Cardiac muscle cell (in vitro differentiated cells and primary cell): ENCODE measurements at regions not wholly inside any gene's neighbourhood (a gene's known extent, or its start where the extent isn't known, plus 50 kb on each side); places are given as distances from the start of the nearest gene placed in this dataset.

Experiments
- DNase-seq, 2 donors: peaks; one replicate each; pipeline versions ENCODE4 v3.0.0 to v3.0.0-alpha.2; 2010 to 2017; ENCODE audit warnings: low read depth in 1 of 2, low spot score in 1 of 2
- H3K27ac ChIP-seq: fragments of 200-600 bp; sonication (generic); 2 replicates; pipeline ENCODE4 v1.5.1; 2016
- H3K27me3 ChIP-seq: fragments of 200-600 bp; sonication (generic); 2 replicates; pipeline ENCODE4 v1.6.0; 2016; ENCODE audit warnings: control low read depth
- H3K36me3 ChIP-seq: fragments of 200-600 bp; sonication (generic); 2 replicates; pipeline ENCODE4 v1.5.1; 2016; ENCODE audit warnings: control low read depth
- H3K4me1 ChIP-seq: fragments of 200-600 bp; sonication (generic); 2 replicates; pipeline ENCODE4 v1.8.1; 2017; ENCODE audit warnings: low read depth, mild to moderate bottlenecking, mixed run types
- H3K4me3 ChIP-seq: fragments of 200-600 bp; sonication (generic); 2 replicates; pipeline ENCODE4 v1.5.1; 2016; ENCODE audit warnings: mild to moderate bottlenecking
- H3K9me3 ChIP-seq: fragments of 200-600 bp; sonication (generic); 2 replicates; pipeline ENCODE4 v1.5.1; 2017; ENCODE audit warnings: low read depth, mild to moderate bottlenecking, control low read depth
- CTCF ChIP-seq: IDR thresholded peaks from 2 replicates; pipeline ENCODE4 v1.5.1; 2012; ENCODE audit warnings: low read depth, mild to moderate bottlenecking, low read length

DNA sequence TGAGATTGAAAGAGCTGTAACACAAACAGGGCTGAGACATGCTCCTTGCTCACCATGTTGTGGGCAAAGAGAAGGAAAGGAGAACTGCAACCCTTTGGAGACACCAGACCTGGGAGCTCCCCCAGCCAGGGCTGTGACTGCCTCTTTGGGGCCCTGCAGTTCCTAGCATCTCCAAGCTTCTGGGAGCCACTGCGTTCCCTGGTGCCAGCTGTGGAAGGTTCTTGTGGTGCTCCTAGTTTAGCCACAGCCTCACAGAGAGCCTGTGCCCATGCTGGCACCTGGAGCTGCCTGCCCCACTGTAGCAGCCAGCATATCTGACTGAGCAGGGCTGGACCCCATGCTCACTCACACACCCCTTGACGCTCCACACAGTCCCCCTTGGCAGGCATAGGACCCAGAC is 141.7 kb downstream of the PDHA2 start:
- no peak for TF ChIP-seq CTCF

GRCh38 chr4:95982516-95982915 is 142.6 kb downstream of the PDHA2 start:
- no peak for DNase-seq

More for the DNA sequence above, 141.7 kb downstream of the PDHA2 start:
- Histone ChIP-seq H3K27ac (no peak overlapping the region), H3K36me3 (no peaks in the 10 kb centered on the region), H3K4me1 (no peaks in the 10 kb centered on the region), H3K4me3 (no peak overlapping the region), H3K9me3 (no peaks in the 10 kb centered on the region), H3K27me3 (peaks cover 4% of the 10 kb centered on the region)
- no peak for DNase-seq

DNA sequence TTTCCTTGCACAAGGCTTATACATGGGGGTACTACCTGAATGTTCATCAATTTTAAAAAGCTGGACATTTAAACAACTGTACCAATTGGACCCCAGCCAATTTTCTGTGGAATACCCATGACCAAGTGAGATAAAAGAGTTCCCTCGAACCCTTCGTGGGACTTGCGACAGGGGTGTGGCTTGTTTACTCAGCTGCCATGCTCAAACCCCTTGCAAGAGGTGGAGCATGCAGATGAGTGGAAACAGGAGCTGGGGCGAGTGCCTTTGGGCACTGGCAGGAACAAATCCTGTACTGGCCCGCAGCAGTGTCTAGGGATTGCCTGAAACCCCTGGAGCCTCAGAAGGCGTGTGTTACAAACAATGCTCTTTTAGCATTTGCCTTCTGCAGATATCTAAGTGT is 144.2 kb downstream of the PDHA2 start:
- Histone ChIP-seq H3K9me3 (no peaks in the 10 kb centered on the region), H3K27me3 (peaks cover 21% of the 10 kb centered on the region), H3K27ac (no peak overlapping the region), H3K4me1 (no peaks in the 10 kb centered on the region), H3K36me3 (no peaks in the 10 kb centered on the region), H3K4me3 (no peak overlapping the region)
- no peak for DNase-seq
- TF ChIP-seq CTCF = no peak

More at GRCh38 chr4:95982516-95982915, 142.6 kb downstream of the PDHA2 start:
- H3K36me3 ChIP-seq = no peaks in the 10 kb centered on the region
- no peak for TF ChIP-seq CTCF
- no peaks in the 10 kb centered on the region for H3K4me1 ChIP-seq
- H3K27ac ChIP-seq = no peak overlapping the region
- H3K4me3 ChIP-seq = no peak overlapping the region
- H3K9me3 ChIP-seq = no peaks in the 10 kb centered on the region
- H3K27me3 ChIP-seq = peaks cover 10% of the 10 kb centered on the region

- TF ChIP-seq CTCF = no peak
- DNase-seq = no peak
- H3K36me3 ChIP-seq = no peaks in the 10 kb centered on the region
- no peak overlapping the region for H3K4me3 ChIP-seq
- no peaks in the 10 kb centered on the region for H3K9me3 ChIP-seq
- peaks cover 21% of the 10 kb centered on the region for H3K27me3 ChIP-seq
- H3K27ac ChIP-seq = no peak overlapping the region
- H3K4me1 ChIP-seq = no peaks in the 10 kb centered on the region
Observed at GRCh38 chr4:95985051-95985450, 145.2 kb downstream of the PDHA2 start.

- Histone ChIP-seq H3K4me1 (no peaks in the 10 kb centered on the region), H3K27me3 (peaks cover 21% of the 10 kb centered on the region), H3K9me3 (no peaks in the 10 kb centered on the region), H3K27ac (no peak overlapping the region), H3K36me3 (no peaks in the 10 kb centered on the region), H3K4me3 (no peak overlapping the region)
- DNase-seq = no peak
- TF ChIP-seq CTCF = no peak
Observed at GRCh38 chr4:95985791-95986550, 146.1 kb downstream of the PDHA2 start.
